ENCODE measurements at regions not wholly inside any gene's neighbourhood (a gene's known extent, or its start where the extent isn't known, plus 50 kb on each side); places are given as distances from the start of the nearest gene placed in this dataset.

GRCh38 chr6:25017486-25017885, 81.7 kb upstream of the RIPOR2 start:
- no peak overlapping the region for H3K27ac Mint-ChIP-seq (ENCODE audit: unreplicated experiment)
- TF ChIP-seq CTCF (conservative IDR thresholded peaks at IDR 0.05) = no peak
- DNase-seq (ENCODE audit: low read depth, low spot score) = no peak
- H3K9me3 Mint-ChIP-seq = no peaks in the 10 kb centered on the region
- peaks cover 13% of the 10 kb centered on the region for H3K4me1 Mint-ChIP-seq
- H3K36me3 Mint-ChIP-seq (ENCODE audit: low read depth) = no peaks in the 10 kb centered on the region
- no peak overlapping the region for H3K4me3 Mint-ChIP-seq
- no peaks in the 10 kb centered on the region for H3K27me3 Mint-ChIP-seq (ENCODE audit: low read depth)

GRCh38 chr6:25017932-25018567, 82.3 kb upstream of the RIPOR2 start:
- no peak overlapping the region for H3K27ac Mint-ChIP-seq (ENCODE audit: unreplicated experiment)
- no peaks in the 10 kb centered on the region for H3K36me3 Mint-ChIP-seq (ENCODE audit: low read depth)
- TF ChIP-seq CTCF (conservative IDR thresholded peaks at IDR 0.05) = peak; percentile 75
- peak; percentile 22 for DNase-seq (ENCODE audit: low read depth, low spot score)
- H3K9me3 Mint-ChIP-seq = no peaks in the 10 kb centered on the region
- H3K4me1 Mint-ChIP-seq = peaks cover 13% of the 10 kb centered on the region
- H3K27me3 Mint-ChIP-seq (ENCODE audit: low read depth) = no peaks in the 10 kb centered on the region
- H3K4me3 Mint-ChIP-seq = no peak overlapping the region

GRCh38 chr6:25018568-25018954, 82.8 kb upstream of the RIPOR2 start:
- H3K36me3 Mint-ChIP-seq (ENCODE audit: low read depth) = no peaks in the 10 kb centered on the region
- no peak for DNase-seq (ENCODE audit: low read depth, low spot score)
- no peak for TF ChIP-seq CTCF (conservative IDR thresholded peaks at IDR 0.05)
- no peak overlapping the region for H3K4me3 Mint-ChIP-seq
- H3K27me3 Mint-ChIP-seq (ENCODE audit: low read depth) = no peaks in the 10 kb centered on the region
- no peaks in the 10 kb centered on the region for H3K9me3 Mint-ChIP-seq
- peaks cover 13% of the 10 kb centered on the region for H3K4me1 Mint-ChIP-seq
- no peak overlapping the region for H3K27ac Mint-ChIP-seq (ENCODE audit: unreplicated experiment)

- TF ChIP-seq CTCF (conservative IDR thresholded peaks at IDR 0.05) = no peak
- peaks cover 4% of the 10 kb centered on the region for H3K4me1 Mint-ChIP-seq
- no peak for DNase-seq (ENCODE audit: low read depth, low spot score)
- no peaks in the 10 kb centered on the region for H3K36me3 Mint-ChIP-seq (ENCODE audit: low read depth)
- no peaks in the 10 kb centered on the region for H3K9me3 Mint-ChIP-seq
- H3K27ac Mint-ChIP-seq (ENCODE audit: unreplicated experiment) = no peak overlapping the region
- no peaks in the 10 kb centered on the region for H3K27me3 Mint-ChIP-seq (ENCODE audit: low read depth)
- no peak overlapping the region for H3K4me3 Mint-ChIP-seq
Measured at GRCh38 chr6:25022140-25022553, 86.4 kb upstream of the RIPOR2 start.

GRCh38 chr6:25023781-25024180, 88.0 kb upstream of the RIPOR2 start:
- peaks cover 4% of the 10 kb centered on the region for H3K4me1 Mint-ChIP-seq
- no peaks in the 10 kb centered on the region for H3K36me3 Mint-ChIP-seq (ENCODE audit: low read depth)
- H3K9me3 Mint-ChIP-seq = no peaks in the 10 kb centered on the region
- no peaks in the 10 kb centered on the region for H3K27me3 Mint-ChIP-seq (ENCODE audit: low read depth)
- TF ChIP-seq CTCF (conservative IDR thresholded peaks at IDR 0.05) = no peak
- no peak overlapping the region for H3K4me3 Mint-ChIP-seq
- H3K27ac Mint-ChIP-seq (ENCODE audit: unreplicated experiment) = no peak overlapping the region
- no peak for DNase-seq (ENCODE audit: low read depth, low spot score)

All from neural crest cell (in vitro differentiated cells).